ENCODE measurements at regions not wholly inside any gene's neighbourhood (a gene's known extent, or its start where the extent isn't known, plus 50 kb on each side); places are given as distances from the start of the nearest gene placed in this dataset.

GRCh38 chr11:91081440-91082043 lies 858.7 kb upstream of the CHORDC1 start:
- TF ChIP-seq EP300 (IDR thresholded peaks at IDR 0.05) (no peak), CTCF (IDR thresholded peaks at IDR 0.05) (no peak)
